GM12878 (cell line): ENCODE measurements at regions not wholly inside any gene's neighbourhood (a gene's known extent, or its start where the extent isn't known, plus 50 kb on each side); places are given as distances from the start of the nearest gene placed in this dataset.

Experiments
- ATAC-seq: fragments of 200-7000 bp; cut with Tn5 transposase; 3 replicates; pipeline ENCODE4 v1.9.1; 2020; ENCODE audit warnings: mild to moderate bottlenecking, moderate library complexity
- BruUV-seq: library from RNA; stranded (reverse); fragments of 400-500 nt; replicated peaks from 2 replicates; lab custom pipeline; 2021; lab: Mats Ljungman, UMichigan
- CTCF ChIA-PET: fragments of 300-600 bp; sonication (Branson Sonifier 250); formaldehyde crosslinking; extraction: SDS; loops from one replicate; lab custom pipeline; 2021; ENCODE audit warnings: inconsistent platforms; lab: Yijun Ruan, JAX
- POLR2A ChIA-PET: fragments of 350-600 bp; formaldehyde crosslinking; extraction: SDS; loops from one replicate; lab custom pipeline; 2021; ENCODE audit warnings: inconsistent platforms; lab: Charles Lee
- RAD21 ChIA-PET: fragments of 300-600 bp; sonication (Branson Sonifier 250); formaldehyde crosslinking; loops from one replicate; lab custom pipeline; 2023; ENCODE audit warnings: antibody characterized with exemption; ENCODE audit not compliant: unreplicated experiment; lab: Charles Lee
- SMC1A ChIA-PET: fragments of 300-600 bp; sonication (Branson Sonifier 250); formaldehyde crosslinking; loops from one replicate; lab custom pipeline; 2023; ENCODE audit not compliant: unreplicated experiment, uncharacterized antibody; lab: Charles Lee
- DNase-seq: peaks from one replicate; pipeline ENCODE4 v3.0.0-alpha.2; 2011; ENCODE audit warnings: low read depth, low spot score
- FAIRE-seq: peaks from 3 replicates; lab custom pipeline; 2011; peaks lifted over from hg19 to GRCh38; lab: Jason Lieb, UNC
- H2AFZ ChIP-seq: 2 replicates; pipeline ENCODE4 v1.6.0; 2011; ENCODE audit warnings: low read depth, low read length, control low read depth; ENCODE audit not compliant: control insufficient read depth
- H3K27ac ChIP-seq: 2 replicates; pipeline ENCODE4 v1.5.1; 2011; ENCODE audit warnings: control low read depth; ENCODE audit not compliant: control insufficient read depth, insufficient read depth
- H3K27me3 ChIP-seq, 2 experiments: replicated peaks in 1 of 2; 2 replicates each; pipeline versions ENCODE4 v1.6.0 to v1.6.1; 2011; ENCODE audit warnings: low read length in 1 of 2; ENCODE audit not compliant: control insufficient read depth in 2 of 2, insufficient read depth in 2 of 2
- H3K36me3 ChIP-seq, 2 experiments: 2 replicates each; pipeline ENCODE4 v1.5.1; 2011; ENCODE audit warnings: low read length in 1 of 2; ENCODE audit not compliant: control insufficient read depth in 2 of 2, insufficient read depth in 2 of 2
- H3K4me1 ChIP-seq: 2 replicates; pipeline ENCODE4 v1.6.1; 2011; ENCODE audit warnings: mild to moderate bottlenecking, low read length, moderate library complexity, mixed read lengths; ENCODE audit not compliant: control insufficient read depth, insufficient read depth
- H3K4me2 ChIP-seq: 2 replicates; pipeline ENCODE4 v1.6.0; 2011; ENCODE audit warnings: control low read depth; ENCODE audit not compliant: control insufficient read depth, insufficient read depth
- H3K4me3 ChIP-seq: fragments of 200-600 bp; sonication (generic); 2 replicates; pipeline ENCODE4 v1.5.1; 2016
- H3K79me2 ChIP-seq: 2 replicates; pipeline ENCODE4 v1.6.0; 2011; ENCODE audit warnings: low read length; ENCODE audit not compliant: control insufficient read depth, insufficient read depth
- H3K9ac ChIP-seq: 2 replicates; pipeline ENCODE4 v1.8.0; 2011; ENCODE audit warnings: low read length, control low read depth, mixed read lengths; ENCODE audit not compliant: control insufficient read depth, insufficient read depth
- H3K9me3 ChIP-seq: replicated peaks from 3 replicates; pipeline ENCODE4 v1.5.1; 2011; ENCODE audit warnings: mild to moderate bottlenecking, low read length; ENCODE audit not compliant: control insufficient read depth, insufficient read depth
- H4K20me1 ChIP-seq: 2 replicates; pipeline ENCODE4 v1.6.0; 2011; ENCODE audit not compliant: control insufficient read depth, insufficient read depth
- HDGF ChIP-seq: fragments of 450-650 bp; IDR thresholded peaks from 2 replicates; pipeline ENCODE4 v1.6.1; 2016; ENCODE audit warnings: antibody characterized with exemption
- JUND ChIP-seq: IDR thresholded peaks from 2 replicates; pipeline ENCODE4 v1.6.1; 2012; ENCODE audit warnings: low read depth, mild to moderate bottlenecking, low read length, improper control_type of control experiment, moderate library complexity
- NFYB ChIP-seq: IDR thresholded peaks from 2 replicates; pipeline ENCODE4 v1.6.1; 2011; ENCODE audit warnings: low read depth, mild to moderate bottlenecking, low read length, improper control_type of control experiment, moderate library complexity; ENCODE audit not compliant: insufficient read depth
- POU2F2 ChIP-seq: IDR thresholded peaks from 3 replicates; pipeline ENCODE4 v1.6.1; 2011; ENCODE audit warnings: low read depth, mild to moderate bottlenecking, low read length, borderline replicate concordance
- RB1 ChIP-seq: fragments of 450-650 bp; formaldehyde crosslinking; IDR thresholded peaks from 2 replicates; pipeline ENCODE4 v1.6.1; 2017; ENCODE audit warnings: mild to moderate bottlenecking, borderline replicate concordance
- SRF ChIP-seq, 2 experiments: IDR thresholded peaks; 2 replicates each; pipeline ENCODE4 v1.6.1; 2011; ENCODE audit warnings: low read depth in 2 of 2, low read length in 2 of 2, mild to moderate bottlenecking in 1 of 2, moderate library complexity in 1 of 2
- TCF12 ChIP-seq: IDR thresholded peaks from 2 replicates; pipeline ENCODE4 v1.6.1; 2011; ENCODE audit warnings: low read depth, mild to moderate bottlenecking, low read length
- YBX1 ChIP-seq: fragments of 450-650 bp; IDR thresholded peaks from 2 replicates; pipeline ENCODE4 v1.6.1; 2016; ENCODE audit warnings: antibody characterized with exemption
- ZBED1 ChIP-seq: IDR thresholded peaks from 2 replicates; pipeline ENCODE4 v1.6.1; 2016; ENCODE audit warnings: borderline replicate concordance
- WGBS: methylation state at CpG from one replicate; pipeline ENCODE4 v1.1.6; 2016; ENCODE audit warnings: low lambda C conversion rate; ENCODE audit not compliant: insufficient replicate concordance, insufficient coverage; ENCODE audit errors: missing lambda C conversion rate; 5-methylcytosine and 5-hydroxymethylcytosine counted together
- in situ Hi-C: fragments of 300-500 bp; cut with MboI; formaldehyde crosslinking; loops from 9 replicates; pipeline ENCODE4 v1.14.3; 2018; ENCODE audit warnings: mixed read lengths
- intact Hi-C: fragments of 100-400 bp; cut with micrococcal nuclease; formaldehyde crosslinking; loops from one replicate; pipeline ENCODE4 v1.14.2; 2022; ENCODE audit not compliant: unreplicated experiment
- TF ChIP-seq, protein P1 (sequence below): fragments of 450-650 bp; IDR thresholded peaks from 2 replicates; pipeline ENCODE4 v1.6.1; 2017; ENCODE audit warnings: mild to moderate bottlenecking
- TF ChIP-seq, protein P2 (sequence below): fragments of 450-650 bp; IDR thresholded peaks from 2 replicates; pipeline ENCODE4 v1.6.1; 2018; ENCODE audit warnings: borderline replicate concordance, mild to moderate bottlenecking; ENCODE audit not compliant: partially characterized antibody

DNA sequence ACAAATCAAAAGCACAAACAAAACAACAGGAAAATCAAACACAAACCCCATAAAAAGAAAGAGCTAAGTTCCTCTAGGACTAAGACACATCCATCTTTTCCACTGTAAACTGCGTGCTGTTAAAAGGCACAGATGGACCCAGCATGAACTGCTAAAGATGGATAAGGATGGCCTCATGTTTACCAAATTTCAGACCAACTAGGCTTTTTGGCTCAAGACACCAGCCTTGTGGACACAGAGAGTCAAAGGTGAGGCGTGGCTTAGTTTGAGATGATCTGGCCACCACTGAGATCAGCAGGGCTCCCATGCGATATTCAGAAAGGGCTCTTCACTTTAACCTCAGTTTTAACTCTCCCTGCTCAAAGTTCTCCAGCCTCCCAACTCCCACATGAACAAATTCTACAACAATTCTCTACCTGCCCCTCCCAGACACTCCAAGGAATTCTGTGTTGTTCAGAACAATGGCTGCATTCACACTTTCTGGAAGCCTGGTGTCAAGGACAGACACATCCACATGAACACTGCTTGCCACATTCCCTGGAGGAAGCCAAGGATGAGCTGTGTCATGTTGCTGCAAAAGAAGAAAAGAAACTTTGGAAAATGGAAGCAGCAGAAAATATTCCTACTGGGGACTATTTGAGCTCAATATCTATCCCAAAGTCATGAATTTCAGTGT lies 198.4 kb upstream of the LRRN1 start:
- POLR2A ChIA-PET = no interaction called here
- TF ChIP-seq RB1 (no peak), NFYB (no peak), SRF (IDR thresholded peaks at IDR 0.05; ENCODE audit: low read depth in 2 of 2, low read length in 2 of 2) (no peak), YBX1 (no peak), HDGF (no peak), TCF12 (no peak), ZBED1 (no peak), JUND (no peak), POU2F2 (no peak)
- TF ChIP-seq, protein P1, sequence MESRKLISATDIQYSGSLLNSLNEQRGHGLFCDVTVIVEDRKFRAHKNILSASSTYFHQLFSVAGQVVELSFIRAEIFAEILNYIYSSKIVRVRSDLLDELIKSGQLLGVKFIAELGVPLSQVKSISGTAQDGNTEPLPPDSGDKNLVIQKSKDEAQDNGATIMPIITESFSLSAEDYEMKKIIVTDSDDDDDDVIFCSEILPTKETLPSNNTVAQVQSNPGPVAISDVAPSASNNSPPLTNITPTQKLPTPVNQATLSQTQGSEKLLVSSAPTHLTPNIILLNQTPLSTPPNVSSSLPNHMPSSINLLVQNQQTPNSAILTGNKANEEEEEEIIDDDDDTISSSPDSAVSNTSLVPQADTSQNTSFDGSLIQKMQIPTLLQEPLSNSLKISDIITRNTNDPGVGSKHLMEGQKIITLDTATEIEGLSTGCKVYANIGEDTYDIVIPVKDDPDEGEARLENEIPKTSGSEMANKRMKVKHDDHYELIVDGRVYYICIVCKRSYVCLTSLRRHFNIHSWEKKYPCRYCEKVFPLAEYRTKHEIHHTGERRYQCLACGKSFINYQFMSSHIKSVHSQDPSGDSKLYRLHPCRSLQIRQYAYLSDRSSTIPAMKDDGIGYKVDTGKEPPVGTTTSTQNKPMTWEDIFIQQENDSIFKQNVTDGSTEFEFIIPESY = no peak
- TF ChIP-seq, protein P2, sequence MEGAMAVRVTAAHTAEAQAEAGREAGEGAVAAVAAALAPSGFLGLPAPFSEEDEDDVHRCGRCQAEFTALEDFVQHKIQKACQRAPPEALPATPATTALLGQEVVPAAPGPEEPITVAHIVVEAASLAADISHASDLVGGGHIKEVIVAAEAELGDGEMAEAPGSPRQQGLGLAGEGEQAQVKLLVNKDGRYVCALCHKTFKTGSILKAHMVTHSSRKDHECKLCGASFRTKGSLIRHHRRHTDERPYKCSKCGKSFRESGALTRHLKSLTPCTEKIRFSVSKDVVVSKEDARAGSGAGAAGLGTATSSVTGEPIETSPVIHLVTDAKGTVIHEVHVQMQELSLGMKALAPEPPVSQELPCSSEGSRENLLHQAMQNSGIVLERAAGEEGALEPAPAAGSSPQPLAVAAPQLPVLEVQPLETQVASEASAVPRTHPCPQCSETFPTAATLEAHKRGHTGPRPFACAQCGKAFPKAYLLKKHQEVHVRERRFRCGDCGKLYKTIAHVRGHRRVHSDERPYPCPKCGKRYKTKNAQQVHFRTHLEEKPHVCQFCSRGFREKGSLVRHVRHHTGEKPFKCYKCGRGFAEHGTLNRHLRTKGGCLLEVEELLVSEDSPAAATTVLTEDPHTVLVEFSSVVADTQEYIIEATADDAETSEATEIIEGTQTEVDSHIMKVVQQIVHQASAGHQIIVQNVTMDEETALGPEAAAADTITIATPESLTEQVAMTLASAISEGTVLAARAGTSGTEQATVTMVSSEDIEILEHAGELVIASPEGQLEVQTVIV = no peak
- no peak for DNase-seq
- CTCF ChIA-PET = interaction anchor here (1.1 kb wide), 1 partner anchor 357 kb away, joined by 3 read pairs; no protein-coding TSS in a partner anchor
- Histone ChIP-seq H4K20me1 (no peaks in the 10 kb centered on the region), H3K27ac (no peak overlapping the region), H2AFZ (no peak overlapping the region), H3K4me3 (no peak overlapping the region), H3K79me2 (no peaks in the 10 kb centered on the region), H3K9ac (no peak overlapping the region), H3K4me2 (no peak overlapping the region), H3K9me3 (no peaks in the 10 kb centered on the region), H3K4me1 (no peaks in the 10 kb centered on the region), H3K36me3 (no peaks in the 10 kb centered on the region), H3K27me3 (no peaks in the 10 kb centered on the region)
- SMC1A ChIA-PET = interaction anchor here (0.6 kb wide), 2 partner anchors 275 to 1935 kb away, joined by 3 read pairs; no protein-coding TSS in a partner anchor
- FAIRE-seq = no peak
- BruUV-seq = no TSS peak
- RAD21 ChIA-PET = no interaction called here
- intact Hi-C loops = no loop called here
- WGBS = 59% methylated on average over 3 of the region's 3 CpGs
- ATAC-seq = no peak
- in situ Hi-C loops = no loop called here
